DND-41 (cell line): ENCODE measurements at regions not wholly inside any gene's neighbourhood (a gene's known extent, or its start where the extent isn't known, plus 50 kb on each side); places are given as distances from the start of the nearest gene placed in this dataset.

Experiments used
- ATAC-seq: fragments of 200-7000 bp; cut with Tn5 transposase; 3 replicates; pipeline ENCODE4 v1.9.1; 2021; ENCODE audit warnings: low read depth; ENCODE audit not compliant: insufficient read depth
- DNase-seq: peaks from one replicate; pipeline ENCODE4 v3.0.0-alpha.2; 2020
- H2AFZ ChIP-seq: 2 replicates; pipeline ENCODE4 v1.6.0; 2012; ENCODE audit warnings: low read depth, low read length
- H3K27ac ChIP-seq: 2 replicates; pipeline ENCODE4 v1.5.1; 2012; ENCODE audit warnings: low read length, inconsistent platforms
- H3K27me3 ChIP-seq: fragments of 200-600 bp; sonication (generic); 2 replicates; pipeline ENCODE4 v1.6.0; 2012; ENCODE audit warnings: low read length, mild to moderate bottlenecking, inconsistent platforms; ENCODE audit not compliant: insufficient read depth, poor library complexity
- H3K36me3 ChIP-seq: 2 replicates; pipeline ENCODE4 v1.5.1; 2012; ENCODE audit warnings: low read length, inconsistent platforms; ENCODE audit not compliant: insufficient read depth
- H3K4me1 ChIP-seq: 2 replicates; pipeline ENCODE4 v1.5.1; 2012; ENCODE audit warnings: mild to moderate bottlenecking, low read length; ENCODE audit not compliant: insufficient read depth
- H3K4me2 ChIP-seq: 2 replicates; pipeline ENCODE4 v1.6.0; 2012; ENCODE audit warnings: mild to moderate bottlenecking, moderate library complexity, low read length, inconsistent platforms; ENCODE audit not compliant: insufficient read depth
- H3K4me3 ChIP-seq, 2 experiments: fragments of 200-600 bp in 1 of 2; shearing (Covaris generic) in 1 of 2; 2 replicates each; pipeline ENCODE4 v1.5.1; 2012 to 2016; ENCODE audit warnings: inconsistent platforms in 2 of 2, low read length in 2 of 2, mild to moderate bottlenecking in 2 of 2, low read depth in 1 of 2, moderate library complexity in 1 of 2
- H3K79me2 ChIP-seq: 2 replicates; pipeline ENCODE4 v1.6.0; 2012; ENCODE audit warnings: low read length, inconsistent platforms; ENCODE audit not compliant: insufficient read depth
- H3K9ac ChIP-seq: 2 replicates; pipeline ENCODE4 v1.6.0; 2012; ENCODE audit warnings: low read depth, mild to moderate bottlenecking, inconsistent platforms, low read length, moderate library complexity
- H3K9me3 ChIP-seq: 2 replicates; pipeline ENCODE4 v1.5.1; 2012; ENCODE audit warnings: low read length, moderate library complexity, mild to moderate bottlenecking, inconsistent platforms; ENCODE audit not compliant: insufficient read depth, severe bottlenecking
- H4K20me1 ChIP-seq: 2 replicates; pipeline ENCODE4 v1.6.0; 2012; ENCODE audit warnings: low read length; ENCODE audit not compliant: insufficient read depth
- CTCF ChIP-seq: IDR thresholded peaks from 2 replicates; pipeline ENCODE4 v1.5.1; 2012; ENCODE audit warnings: borderline replicate concordance, low read length, moderate library complexity, mild to moderate bottlenecking; ENCODE audit not compliant: poor library complexity, severe bottlenecking; ENCODE audit errors: extremely low read depth
- EZH2 ChIP-seq: IDR thresholded peaks from 3 replicates; pipeline ENCODE4 v1.6.1; 2012; ENCODE audit warnings: borderline replicate concordance, low read depth, mild to moderate bottlenecking, moderate library complexity, low read length, inconsistent platforms; ENCODE audit not compliant: severe bottlenecking

DNA sequence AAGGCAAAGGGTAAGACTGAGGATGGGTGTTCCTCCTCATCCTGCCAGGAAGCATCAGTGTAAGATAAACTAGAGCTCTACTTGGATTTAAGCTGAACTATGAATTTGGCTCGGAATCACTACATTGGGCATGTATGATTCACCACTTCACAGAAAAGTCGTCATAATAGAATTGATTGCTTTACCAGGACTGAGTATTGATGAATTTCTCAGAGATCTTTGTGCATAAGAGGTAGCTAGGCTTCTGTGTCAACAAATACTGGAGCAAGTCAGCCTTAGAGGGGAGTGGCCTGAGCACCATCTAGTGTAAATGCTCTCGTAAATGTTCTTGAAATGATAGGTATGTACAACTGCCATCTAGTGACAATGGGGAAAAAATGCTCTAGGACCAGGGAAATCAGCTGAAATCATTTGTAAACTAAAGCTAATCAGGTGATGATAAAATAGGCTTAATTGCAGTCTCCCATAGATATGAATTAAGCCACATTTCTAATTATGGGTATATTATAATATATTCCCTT lies 309.5 kb upstream of the FMR1 start:
- H3K27ac ChIP-seq: no peak overlapping the region
- no peak overlapping the region for H2AFZ ChIP-seq
- no peak overlapping the region for H3K4me2 ChIP-seq
- H3K36me3 ChIP-seq: no peaks in the 10 kb centered on the region
- ATAC-seq: peak; percentile 47; the same call in 1 of the 3 replicates
- H3K4me3 ChIP-seq: no peak overlapping the region
- no peaks in the 10 kb centered on the region for H3K79me2 ChIP-seq
- H3K9me3 ChIP-seq: no peaks in the 10 kb centered on the region
- H3K27me3 ChIP-seq: no peaks in the 10 kb centered on the region
- TF ChIP-seq CTCF (peak; percentile 17), EZH2 (no peak)
- H3K4me1 ChIP-seq: no peaks in the 10 kb centered on the region
- no peak for DNase-seq
- H3K9ac ChIP-seq: no peak overlapping the region
- H4K20me1 ChIP-seq: no peaks in the 10 kb centered on the region

- Histone ChIP-seq H3K4me1 (no peaks in the 10 kb centered on the region), H3K36me3 (no peaks in the 10 kb centered on the region), H4K20me1 (no peaks in the 10 kb centered on the region), H3K27me3 (no peaks in the 10 kb centered on the region), H3K4me2 (no peak overlapping the region), H3K9me3 (no peaks in the 10 kb centered on the region), H2AFZ (no peak overlapping the region), H3K27ac (no peak overlapping the region), H3K79me2 (no peaks in the 10 kb centered on the region), H3K9ac (no peak overlapping the region), H3K4me3 (no peak overlapping the region)
- no peak for ATAC-seq
- DNase-seq: no peak
- TF ChIP-seq EZH2 (no peak), CTCF (no peak)
These were observed 285.1 kb upstream of the FMR1 start for GRCh38 chrX:147626605-147627004.

GRCh38 chrX:147635186-147635585 lies 276.5 kb upstream of the FMR1 start:
- no peaks in the 10 kb centered on the region for H4K20me1 ChIP-seq
- peak overlapping the region; percentile 65 for H3K27ac ChIP-seq
- H3K36me3 ChIP-seq: no peaks in the 10 kb centered on the region
- no peak overlapping the region for H2AFZ ChIP-seq
- ATAC-seq: peak; percentile 70
- H3K4me2 ChIP-seq: no peak overlapping the region
- H3K4me1 ChIP-seq: peaks cover 33% of the 10 kb centered on the region
- no peaks in the 10 kb centered on the region for H3K79me2 ChIP-seq
- no peak overlapping the region for H3K9ac ChIP-seq
- H3K4me3 ChIP-seq: no peak overlapping the region
- DNase-seq: peak; percentile 18
- TF ChIP-seq EZH2 (no peak), CTCF (no peak)
- no peaks in the 10 kb centered on the region for H3K9me3 ChIP-seq
- H3K27me3 ChIP-seq: no peaks in the 10 kb centered on the region

- no peaks in the 10 kb centered on the region for H3K36me3 ChIP-seq
These were observed 274.5 kb upstream of the FMR1 start for GRCh38 chrX:147637190-147637589.

More at GRCh38 chrX:147637190-147637589, 274.5 kb upstream of the FMR1 start:
- TF ChIP-seq CTCF (no peak), EZH2 (no peak)
- Histone ChIP-seq H3K27me3 (no peaks in the 10 kb centered on the region), H3K79me2 (no peaks in the 10 kb centered on the region), H4K20me1 (no peaks in the 10 kb centered on the region), H3K4me1 (peaks cover 33% of the 10 kb centered on the region), H2AFZ (no peak overlapping the region), H3K4me3 (no peak overlapping the region), H3K4me2 (no peak overlapping the region), H3K27ac (no peak overlapping the region), H3K9me3 (no peaks in the 10 kb centered on the region), H3K9ac (no peak overlapping the region)
- DNase-seq (no peak), ATAC-seq (no peak)
